ENCODE measurements at regions not wholly inside any gene's neighbourhood (a gene's known extent, or its start where the extent isn't known, plus 50 kb on each side); places are given as distances from the start of the nearest gene placed in this dataset.
A peak's percentile ranks its signal among the peaks of the same experiment; 100 is the strongest.

DNA sequence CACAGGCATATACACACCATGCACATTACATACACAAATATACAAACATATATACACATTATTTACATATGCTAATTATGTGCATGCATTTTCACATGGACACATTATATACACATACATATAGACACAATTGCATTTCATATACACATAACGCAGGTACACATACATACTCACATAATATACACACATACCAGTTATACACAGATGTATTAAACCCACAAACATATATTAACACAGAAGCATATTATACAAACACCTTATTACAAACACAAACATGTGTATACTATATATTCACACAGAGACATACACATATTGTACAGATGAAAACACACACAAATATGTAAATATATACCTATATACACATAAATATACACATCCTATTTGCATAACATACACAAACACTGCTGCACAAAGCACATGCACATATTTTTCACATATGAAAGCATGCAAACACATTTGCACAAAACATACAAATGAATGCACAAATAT lies 140.2 kb downstream of the VEGFA start (continued):
- TF ChIP-seq, protein P1, sequence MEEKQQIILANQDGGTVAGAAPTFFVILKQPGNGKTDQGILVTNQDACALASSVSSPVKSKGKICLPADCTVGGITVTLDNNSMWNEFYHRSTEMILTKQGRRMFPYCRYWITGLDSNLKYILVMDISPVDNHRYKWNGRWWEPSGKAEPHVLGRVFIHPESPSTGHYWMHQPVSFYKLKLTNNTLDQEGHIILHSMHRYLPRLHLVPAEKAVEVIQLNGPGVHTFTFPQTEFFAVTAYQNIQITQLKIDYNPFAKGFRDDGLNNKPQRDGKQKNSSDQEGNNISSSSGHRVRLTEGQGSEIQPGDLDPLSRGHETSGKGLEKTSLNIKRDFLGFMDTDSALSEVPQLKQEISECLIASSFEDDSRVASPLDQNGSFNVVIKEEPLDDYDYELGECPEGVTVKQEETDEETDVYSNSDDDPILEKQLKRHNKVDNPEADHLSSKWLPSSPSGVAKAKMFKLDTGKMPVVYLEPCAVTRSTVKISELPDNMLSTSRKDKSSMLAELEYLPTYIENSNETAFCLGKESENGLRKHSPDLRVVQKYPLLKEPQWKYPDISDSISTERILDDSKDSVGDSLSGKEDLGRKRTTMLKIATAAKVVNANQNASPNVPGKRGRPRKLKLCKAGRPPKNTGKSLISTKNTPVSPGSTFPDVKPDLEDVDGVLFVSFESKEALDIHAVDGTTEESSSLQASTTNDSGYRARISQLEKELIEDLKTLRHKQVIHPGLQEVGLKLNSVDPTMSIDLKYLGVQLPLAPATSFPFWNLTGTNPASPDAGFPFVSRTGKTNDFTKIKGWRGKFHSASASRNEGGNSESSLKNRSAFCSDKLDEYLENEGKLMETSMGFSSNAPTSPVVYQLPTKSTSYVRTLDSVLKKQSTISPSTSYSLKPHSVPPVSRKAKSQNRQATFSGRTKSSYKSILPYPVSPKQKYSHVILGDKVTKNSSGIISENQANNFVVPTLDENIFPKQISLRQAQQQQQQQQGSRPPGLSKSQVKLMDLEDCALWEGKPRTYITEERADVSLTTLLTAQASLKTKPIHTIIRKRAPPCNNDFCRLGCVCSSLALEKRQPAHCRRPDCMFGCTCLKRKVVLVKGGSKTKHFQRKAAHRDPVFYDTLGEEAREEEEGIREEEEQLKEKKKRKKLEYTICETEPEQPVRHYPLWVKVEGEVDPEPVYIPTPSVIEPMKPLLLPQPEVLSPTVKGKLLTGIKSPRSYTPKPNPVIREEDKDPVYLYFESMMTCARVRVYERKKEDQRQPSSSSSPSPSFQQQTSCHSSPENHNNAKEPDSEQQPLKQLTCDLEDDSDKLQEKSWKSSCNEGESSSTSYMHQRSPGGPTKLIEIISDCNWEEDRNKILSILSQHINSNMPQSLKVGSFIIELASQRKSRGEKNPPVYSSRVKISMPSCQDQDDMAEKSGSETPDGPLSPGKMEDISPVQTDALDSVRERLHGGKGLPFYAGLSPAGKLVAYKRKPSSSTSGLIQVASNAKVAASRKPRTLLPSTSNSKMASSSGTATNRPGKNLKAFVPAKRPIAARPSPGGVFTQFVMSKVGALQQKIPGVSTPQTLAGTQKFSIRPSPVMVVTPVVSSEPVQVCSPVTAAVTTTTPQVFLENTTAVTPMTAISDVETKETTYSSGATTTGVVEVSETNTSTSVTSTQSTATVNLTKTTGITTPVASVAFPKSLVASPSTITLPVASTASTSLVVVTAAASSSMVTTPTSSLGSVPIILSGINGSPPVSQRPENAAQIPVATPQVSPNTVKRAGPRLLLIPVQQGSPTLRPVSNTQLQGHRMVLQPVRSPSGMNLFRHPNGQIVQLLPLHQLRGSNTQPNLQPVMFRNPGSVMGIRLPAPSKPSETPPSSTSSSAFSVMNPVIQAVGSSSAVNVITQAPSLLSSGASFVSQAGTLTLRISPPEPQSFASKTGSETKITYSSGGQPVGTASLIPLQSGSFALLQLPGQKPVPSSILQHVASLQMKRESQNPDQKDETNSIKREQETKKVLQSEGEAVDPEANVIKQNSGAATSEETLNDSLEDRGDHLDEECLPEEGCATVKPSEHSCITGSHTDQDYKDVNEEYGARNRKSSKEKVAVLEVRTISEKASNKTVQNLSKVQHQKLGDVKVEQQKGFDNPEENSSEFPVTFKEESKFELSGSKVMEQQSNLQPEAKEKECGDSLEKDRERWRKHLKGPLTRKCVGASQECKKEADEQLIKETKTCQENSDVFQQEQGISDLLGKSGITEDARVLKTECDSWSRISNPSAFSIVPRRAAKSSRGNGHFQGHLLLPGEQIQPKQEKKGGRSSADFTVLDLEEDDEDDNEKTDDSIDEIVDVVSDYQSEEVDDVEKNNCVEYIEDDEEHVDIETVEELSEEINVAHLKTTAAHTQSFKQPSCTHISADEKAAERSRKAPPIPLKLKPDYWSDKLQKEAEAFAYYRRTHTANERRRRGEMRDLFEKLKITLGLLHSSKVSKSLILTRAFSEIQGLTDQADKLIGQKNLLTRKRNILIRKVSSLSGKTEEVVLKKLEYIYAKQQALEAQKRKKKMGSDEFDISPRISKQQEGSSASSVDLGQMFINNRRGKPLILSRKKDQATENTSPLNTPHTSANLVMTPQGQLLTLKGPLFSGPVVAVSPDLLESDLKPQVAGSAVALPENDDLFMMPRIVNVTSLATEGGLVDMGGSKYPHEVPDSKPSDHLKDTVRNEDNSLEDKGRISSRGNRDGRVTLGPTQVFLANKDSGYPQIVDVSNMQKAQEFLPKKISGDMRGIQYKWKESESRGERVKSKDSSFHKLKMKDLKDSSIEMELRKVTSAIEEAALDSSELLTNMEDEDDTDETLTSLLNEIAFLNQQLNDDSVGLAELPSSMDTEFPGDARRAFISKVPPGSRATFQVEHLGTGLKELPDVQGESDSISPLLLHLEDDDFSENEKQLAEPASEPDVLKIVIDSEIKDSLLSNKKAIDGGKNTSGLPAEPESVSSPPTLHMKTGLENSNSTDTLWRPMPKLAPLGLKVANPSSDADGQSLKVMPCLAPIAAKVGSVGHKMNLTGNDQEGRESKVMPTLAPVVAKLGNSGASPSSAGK (IDR thresholded peaks at IDR 0.05): peak; percentile 37
- no peak for TF ChIP-seq SAFB2 (IDR thresholded peaks at IDR 0.05; ENCODE audit: borderline replicate concordance, low read depth, low read length, severe bottlenecking)
- peak; percentile 70; the same call in 1 of the 2 replicates for TF ChIP-seq SMARCA5 (IDR thresholded peaks at IDR 0.05)
- no peak for TF ChIP-seq CHD2 (IDR thresholded peaks at IDR 0.05; ENCODE audit: low read depth, low read length)
- TF ChIP-seq SMARCA4 (IDR thresholded peaks at IDR 0.05): no peak
- TF ChIP-seq, protein P2, sequence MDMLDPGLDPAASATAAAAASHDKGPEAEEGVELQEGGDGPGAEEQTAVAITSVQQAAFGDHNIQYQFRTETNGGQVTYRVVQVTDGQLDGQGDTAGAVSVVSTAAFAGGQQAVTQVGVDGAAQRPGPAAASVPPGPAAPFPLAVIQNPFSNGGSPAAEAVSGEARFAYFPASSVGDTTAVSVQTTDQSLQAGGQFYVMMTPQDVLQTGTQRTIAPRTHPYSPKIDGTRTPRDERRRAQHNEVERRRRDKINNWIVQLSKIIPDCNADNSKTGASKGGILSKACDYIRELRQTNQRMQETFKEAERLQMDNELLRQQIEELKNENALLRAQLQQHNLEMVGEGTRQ (CRISPR knock-in tag; IDR thresholded peaks at IDR 0.05): no peak
- TF ChIP-seq ARID2 (IDR thresholded peaks at IDR 0.05): 0 out of 2 replicates have a peak, but pooled peaks have one; percentile 9
- no peak for TF ChIP-seq PTRF (tag; IDR thresholded peaks at IDR 0.05)
- no peak for TF ChIP-seq ZNF316 (IDR thresholded peaks at IDR 0.05)
- TF ChIP-seq RFX1 (IDR thresholded peaks at IDR 0.05): no peak
- no peak for TF ChIP-seq ZBTB8A (IDR thresholded peaks at IDR 0.05; ENCODE audit: partially characterized antibody)
- TF ChIP-seq POLR2AphosphoS2 (IDR thresholded peaks at IDR 0.05; ENCODE audit: low read length): no peak; the same call in 1 of the 2 replicates
- no peak for TF ChIP-seq MYNN (IDR thresholded peaks at IDR 0.05)
- no peak for TF ChIP-seq MYNN (CRISPR knock-in tag; IDR thresholded peaks at IDR 0.05)
- TF ChIP-seq, protein P3, sequence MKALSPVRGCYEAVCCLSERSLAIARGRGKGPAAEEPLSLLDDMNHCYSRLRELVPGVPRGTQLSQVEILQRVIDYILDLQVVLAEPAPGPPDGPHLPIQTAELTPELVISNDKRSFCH (CRISPR knock-in tag; IDR thresholded peaks at IDR 0.05): no peak
- TF ChIP-seq, protein P3 (tag; IDR thresholded peaks at IDR 0.05): no peak
- no peak for TF ChIP-seq NFE2L1 (tag; IDR thresholded peaks at IDR 0.05; ENCODE audit: borderline replicate concordance, low read depth)
- TF ChIP-seq EHMT2 (IDR thresholded peaks at IDR 0.05): no peak
- TF ChIP-seq KLF13 (tag; IDR thresholded peaks at IDR 0.05; ENCODE audit: borderline replicate concordance, low read depth): no peak
- TF ChIP-seq CBFA2T2 (conservative IDR thresholded peaks at IDR 0.05): no peak

Measured in K562 (cell line).